ENCODE measurements at regions not wholly inside any gene's neighbourhood (a gene's known extent, or its start where the extent isn't known, plus 50 kb on each side); places are given as distances from the start of the nearest gene placed in this dataset.

DNA sequence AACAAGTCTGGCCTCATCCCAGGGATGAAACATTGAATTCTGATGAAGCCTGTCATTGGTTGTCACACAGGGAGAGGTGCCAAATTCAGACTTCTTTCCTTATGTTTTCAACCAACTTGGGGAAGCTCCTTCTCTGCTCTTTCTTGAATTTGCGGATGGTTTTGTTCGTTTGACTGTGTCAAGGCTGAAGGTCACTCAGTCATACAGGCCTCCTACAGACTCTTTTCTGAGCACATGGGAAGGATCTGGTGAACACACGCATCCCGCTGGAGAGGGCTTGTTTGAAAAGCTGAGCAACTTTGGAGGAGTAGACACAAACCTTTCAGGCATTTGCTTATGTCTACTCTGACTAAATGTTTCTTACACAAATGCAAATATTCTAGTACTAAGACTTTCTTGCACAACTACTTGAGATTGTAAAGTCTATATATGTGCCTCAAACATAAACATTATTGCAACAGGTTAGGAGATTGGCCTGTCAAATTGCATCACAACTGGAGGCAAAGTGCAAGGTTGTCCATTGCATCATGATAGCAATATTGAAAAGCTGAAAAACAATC, 151.5 kb upstream of the NR3C1 start:
- no peak for DNase-seq

DNA sequence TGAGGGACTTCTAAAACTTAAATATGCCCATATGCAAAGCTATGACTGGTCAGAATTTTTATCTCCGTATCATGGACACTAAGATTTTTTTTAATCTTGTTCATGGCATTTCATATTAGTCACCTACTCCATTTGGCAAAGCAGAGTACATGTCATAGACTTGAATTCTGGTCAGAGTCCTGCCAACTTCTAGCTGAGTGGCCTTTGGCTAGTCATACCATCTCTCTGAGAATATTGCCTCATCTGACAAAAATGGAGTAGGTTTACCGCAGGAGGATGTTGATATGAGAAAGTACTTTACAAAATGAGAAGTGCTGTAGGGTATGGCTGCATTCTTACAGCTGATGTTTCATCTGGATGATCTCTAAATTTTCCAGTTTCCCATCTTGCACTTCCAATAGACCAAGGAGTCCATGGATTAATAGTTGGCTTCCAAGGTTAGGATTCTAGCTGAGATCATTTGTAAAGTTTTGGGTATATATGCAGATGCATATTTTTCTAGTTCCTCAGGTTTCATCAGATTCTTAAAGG, 150.8 kb upstream of the NR3C1 start:
- no peak for DNase-seq

DNA sequence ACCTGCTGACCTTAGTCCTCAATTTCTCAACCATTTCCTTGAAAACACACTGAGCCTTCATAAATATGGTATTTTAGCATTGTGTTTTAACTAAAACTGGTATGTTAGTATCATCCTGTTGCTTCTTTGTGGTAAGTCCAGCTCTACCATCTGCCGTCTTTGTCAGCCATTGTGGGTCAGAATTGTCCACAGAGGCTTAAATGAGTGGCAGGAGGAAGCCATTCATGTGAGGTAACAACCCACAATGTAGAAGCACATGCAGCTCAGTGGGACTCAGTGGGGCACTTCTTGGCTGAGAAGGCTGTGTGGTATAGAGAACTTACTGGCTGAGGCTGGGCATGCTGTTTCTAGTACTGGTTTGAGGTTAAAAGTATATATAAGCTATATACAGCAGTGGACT, 149.2 kb upstream of the NR3C1 start:
- no peak for DNase-seq

DNA sequence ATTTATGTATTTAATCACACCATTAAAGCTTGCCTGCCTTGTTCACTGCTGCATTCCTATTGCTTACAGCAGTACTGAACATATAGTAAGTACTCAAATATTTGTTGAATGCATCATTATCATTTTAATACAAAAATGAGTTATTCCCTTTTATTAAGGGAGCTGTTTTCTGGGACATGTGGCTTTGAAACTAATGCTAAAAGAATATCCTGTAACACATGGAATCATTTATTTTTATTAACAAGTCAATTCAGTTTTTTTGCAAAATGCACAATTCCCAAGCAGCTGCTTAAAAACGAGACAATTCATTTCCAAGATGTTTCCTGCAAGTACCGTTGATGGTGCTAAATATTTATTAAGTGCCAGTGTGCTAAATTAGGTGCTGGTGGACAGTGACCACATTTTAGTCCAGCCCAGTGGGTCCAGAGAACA, 148.3 kb upstream of the NR3C1 start:
- no peak for DNase-seq

DNA sequence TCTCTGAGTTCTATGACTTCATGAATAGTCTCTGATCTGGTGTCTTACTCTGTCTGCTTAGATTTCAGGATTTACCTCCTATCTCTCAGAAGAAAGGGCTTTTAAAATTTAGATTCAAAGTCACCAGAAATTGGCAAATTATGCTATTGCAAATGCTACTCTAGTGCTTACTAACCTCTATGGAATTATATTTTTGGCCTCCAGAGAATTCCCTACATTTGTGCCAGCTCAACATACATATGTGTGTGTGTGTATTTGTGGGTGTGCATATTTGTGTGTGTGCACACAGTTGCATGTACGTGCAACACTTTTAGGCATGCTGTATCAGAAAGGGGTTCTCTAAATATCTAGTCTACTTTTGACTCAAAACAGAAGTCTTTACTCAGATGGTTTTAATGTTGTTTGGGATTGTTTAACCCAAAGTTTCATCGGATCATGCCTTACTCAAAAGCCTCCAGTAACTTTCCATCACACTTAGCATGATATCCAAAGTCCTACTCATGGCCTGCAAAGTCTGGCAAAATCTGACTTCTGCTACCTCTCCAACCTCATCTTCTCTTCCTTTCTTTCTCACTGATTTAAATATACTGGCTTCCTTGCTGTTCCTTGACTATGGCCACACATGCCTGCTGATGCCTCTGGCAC, 147.6 kb upstream of the NR3C1 start:
- no peak for DNase-seq

DNA sequence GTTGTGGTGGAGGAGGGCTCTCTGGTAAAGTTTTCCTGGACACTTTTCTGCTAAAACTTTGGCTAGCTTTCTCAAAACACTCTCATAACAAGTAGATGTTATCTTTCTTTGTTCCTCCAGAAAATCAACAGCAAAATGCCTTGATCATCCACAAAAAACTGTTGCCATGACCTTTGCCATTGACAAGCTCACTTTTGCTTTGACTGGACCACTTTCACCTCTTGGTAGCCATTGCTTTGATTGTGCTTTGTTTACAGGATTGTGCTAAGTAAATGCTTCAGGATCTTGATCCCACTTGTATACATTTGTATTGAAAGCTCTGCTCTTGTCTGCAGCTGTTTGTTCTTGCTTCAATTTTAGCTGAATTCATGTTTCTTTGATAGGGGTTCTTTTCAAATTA, 143.9 kb upstream of the NR3C1 start:
- no peak for DNase-seq

DNA sequence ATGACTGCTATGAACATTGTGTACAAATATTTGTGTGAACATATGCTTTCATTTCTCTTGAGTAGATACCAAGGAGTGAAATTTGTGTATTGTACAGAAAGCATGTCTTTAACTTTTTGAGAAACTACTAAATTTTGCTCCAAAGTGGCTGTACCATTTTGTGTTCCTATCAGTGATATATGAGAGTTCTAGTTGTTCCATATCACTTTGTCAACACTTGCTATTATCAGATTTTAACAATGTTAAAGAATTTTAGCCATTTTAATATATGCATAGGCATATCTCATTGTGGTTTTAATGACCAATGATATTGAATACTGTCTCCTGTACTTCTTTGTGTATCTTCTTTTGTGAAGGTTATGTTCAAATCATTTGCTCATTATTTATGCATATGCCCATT, 142.9 kb upstream of the NR3C1 start:
- no peak for DNase-seq

DNA sequence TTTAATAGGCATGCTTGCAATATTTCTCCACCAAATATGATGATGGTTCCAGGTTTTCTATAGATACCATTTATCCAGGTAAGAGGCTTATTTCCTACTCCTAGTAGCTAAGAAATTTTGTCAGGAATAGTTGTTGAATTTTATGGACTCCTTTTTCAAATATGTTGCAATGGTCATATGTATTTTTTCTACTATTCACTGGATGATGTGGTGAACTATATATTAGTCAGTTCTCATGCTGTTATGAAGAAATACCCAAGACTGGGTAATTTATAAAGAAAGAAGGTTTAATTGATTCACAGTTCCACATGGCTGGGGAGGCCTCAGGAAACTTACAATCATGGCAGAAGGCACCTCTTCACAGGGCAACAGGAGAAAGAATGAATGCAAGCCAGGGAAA, 141.1 kb upstream of the NR3C1 start:
- no peak for DNase-seq

DNA sequence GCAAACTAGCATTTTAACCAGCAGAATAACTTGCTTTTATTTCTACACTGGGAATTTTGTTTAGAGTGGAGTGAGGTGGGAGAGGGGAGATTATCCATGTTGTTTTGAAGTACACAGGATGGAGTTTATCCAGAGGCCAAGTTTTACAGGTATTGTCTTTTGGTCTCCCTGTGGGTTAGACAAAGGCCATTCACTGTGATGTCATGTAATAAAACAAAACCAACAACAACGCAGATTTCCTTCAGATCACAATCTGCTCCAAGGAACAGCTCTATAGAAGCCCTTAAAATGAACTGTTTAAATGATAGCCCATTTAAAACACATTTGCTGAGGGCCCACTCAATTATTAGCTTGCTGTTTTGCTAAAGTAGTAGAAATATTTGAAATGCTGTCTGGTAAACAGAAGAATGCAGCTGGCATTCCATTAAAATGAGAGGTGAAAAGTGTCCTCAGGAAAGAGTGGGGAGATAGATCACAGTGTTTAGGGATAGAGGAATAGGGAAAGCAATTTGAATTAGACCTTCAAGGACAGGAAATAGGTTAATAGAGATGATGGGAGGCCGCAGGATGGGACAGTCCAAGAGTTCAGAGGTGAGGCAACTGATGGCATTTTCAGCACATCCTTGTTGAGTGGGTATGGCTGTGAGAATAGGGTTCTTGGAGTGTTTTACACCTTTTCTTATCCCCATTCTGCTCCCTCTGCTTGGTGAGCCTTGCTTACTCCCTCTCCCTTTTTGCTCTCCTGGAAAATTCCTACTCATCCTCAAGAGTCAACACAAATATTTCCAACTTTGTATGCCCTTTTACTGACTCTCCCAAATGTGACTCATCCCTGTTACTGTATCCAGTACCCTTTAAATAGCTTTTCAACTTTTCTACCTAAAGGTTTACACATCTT, 140.1 kb upstream of the NR3C1 start:
- DNase-seq, result no peak

DNA sequence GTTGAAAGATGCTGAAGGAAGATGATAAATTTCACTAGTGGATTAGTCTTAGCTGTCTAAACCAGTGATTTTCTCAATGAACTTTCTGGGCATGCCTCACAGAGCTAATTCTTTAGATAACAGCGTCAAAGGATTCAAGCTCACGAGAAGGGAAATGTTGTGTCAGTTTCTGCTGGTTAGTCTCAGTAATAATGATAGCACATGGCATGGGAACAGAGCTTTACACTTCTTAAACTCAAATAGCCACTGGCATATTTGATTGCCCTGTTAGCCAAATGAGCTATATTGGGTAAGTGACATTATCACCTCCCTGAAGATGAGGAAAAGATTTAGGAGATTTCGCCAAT, 139.3 kb upstream of the NR3C1 start:
- DNase-seq, result no peak

DNA sequence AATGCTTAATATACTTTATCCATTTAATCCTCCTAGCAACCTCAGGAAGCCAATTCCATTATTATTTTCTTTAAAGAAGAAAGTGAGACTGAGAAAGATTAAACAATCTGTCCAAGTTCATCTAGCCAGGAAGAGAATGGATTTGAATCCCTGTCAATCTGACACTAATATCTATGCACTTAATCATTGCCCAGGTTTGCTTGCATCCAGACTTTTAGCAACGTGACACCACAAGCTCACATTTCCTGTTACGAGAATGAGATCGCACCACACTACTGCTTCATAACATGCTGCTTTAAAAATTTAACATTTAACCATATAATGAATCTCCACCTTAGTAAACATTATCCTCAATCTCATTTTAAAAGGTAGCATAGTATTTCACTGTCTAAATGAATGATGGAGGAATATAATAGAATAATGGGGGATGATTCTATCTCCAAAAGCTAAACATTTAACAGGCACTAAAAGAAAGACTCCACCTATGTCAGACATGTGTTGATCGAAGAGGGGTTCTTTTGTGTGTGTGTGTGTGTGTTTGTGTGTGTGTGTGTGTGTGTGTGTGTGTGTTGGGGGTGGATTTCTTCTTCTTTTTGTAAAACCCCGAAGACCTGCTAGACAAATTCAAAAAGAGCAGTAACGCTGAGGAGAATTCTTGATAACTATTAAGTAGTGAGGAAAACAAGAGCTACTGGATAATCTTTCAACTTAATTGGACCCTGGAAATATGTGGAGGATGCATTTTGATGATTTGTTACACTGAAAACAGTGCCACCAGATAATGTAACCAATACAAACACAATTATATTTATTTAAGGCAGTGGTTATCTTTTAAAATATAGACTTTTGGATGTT, 138.7 kb upstream of the NR3C1 start:
- no peak for DNase-seq

DNA sequence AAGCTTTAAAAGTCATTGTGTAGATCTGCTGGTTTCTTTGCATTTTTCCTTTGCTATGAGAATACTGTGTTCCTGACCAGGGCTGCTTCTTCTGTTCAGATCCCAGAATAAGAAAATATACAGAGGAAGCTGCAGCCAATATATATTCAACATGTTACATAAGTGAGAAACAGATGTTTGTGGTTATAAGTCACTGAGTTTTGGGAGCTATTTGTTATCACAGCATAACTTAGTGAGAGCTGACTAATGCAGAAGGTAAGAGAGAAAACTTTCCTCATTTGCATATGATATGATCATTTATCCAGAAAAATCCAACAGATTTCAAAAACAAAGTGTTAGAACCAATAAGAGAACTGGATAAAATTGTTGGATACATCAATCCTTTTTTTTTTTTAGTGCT, 136.3 kb upstream of the NR3C1 start:
- no peak for DNase-seq

DNA sequence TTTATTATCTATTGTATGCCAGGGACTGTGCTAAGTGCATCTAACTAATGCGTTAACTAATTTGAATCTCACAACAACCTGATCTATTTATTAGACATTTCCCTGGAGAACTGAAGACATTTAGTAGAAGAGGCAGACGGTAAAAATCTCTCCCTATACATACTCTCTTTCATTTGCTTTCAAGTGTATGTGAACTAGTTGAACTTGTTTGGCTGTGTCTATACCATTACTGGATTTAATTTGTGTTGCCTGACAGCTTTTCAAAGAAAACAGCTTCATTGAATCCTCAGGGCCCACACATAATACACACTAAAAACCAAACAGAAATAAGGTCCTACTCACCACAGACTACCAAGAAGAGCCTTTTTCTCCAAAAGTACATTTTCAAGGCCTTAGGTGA, 133.6 kb upstream of the NR3C1 start:
- no peak for DNase-seq

DNA sequence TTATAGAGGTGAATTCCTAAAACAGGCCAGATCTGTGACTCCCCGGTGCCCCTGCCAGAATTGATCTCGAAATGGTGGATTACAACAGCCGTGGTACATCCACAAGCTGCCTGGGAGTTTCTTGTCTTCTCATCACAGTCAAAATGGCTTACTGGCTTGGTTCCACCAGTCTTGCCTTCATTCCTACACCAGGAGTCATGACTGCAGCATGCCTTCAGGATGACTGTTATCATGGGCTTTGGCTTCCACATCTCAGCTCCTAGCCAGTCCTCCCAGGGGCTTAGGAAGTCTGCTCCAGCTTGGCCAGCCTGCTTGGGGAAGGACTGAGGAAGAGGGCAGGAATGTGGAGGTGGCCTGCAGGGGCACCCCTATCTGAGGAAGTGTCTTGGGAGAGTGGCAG, 132.9 kb upstream of the NR3C1 start:
- no peak for DNase-seq

DNA sequence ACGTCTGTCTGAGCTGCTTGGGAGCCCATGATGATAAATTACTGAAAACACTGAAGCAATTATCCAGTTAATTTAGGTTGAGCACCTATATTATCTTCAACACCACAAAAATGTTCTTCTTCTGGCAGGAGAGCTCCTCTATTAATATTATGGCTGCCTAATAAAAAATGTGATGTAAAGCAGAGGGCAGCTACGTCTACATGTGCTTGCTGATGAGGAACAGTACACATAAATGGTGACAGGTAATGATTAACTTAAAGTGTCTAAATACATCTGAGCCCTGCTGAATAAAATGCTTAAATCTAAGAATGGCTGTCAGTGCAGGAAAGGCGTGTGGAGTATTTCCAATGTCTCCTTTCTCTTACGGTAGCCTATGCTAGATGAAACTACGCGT, 131.3 kb upstream of the NR3C1 start:
- DNase-seq, result no peak

DNA sequence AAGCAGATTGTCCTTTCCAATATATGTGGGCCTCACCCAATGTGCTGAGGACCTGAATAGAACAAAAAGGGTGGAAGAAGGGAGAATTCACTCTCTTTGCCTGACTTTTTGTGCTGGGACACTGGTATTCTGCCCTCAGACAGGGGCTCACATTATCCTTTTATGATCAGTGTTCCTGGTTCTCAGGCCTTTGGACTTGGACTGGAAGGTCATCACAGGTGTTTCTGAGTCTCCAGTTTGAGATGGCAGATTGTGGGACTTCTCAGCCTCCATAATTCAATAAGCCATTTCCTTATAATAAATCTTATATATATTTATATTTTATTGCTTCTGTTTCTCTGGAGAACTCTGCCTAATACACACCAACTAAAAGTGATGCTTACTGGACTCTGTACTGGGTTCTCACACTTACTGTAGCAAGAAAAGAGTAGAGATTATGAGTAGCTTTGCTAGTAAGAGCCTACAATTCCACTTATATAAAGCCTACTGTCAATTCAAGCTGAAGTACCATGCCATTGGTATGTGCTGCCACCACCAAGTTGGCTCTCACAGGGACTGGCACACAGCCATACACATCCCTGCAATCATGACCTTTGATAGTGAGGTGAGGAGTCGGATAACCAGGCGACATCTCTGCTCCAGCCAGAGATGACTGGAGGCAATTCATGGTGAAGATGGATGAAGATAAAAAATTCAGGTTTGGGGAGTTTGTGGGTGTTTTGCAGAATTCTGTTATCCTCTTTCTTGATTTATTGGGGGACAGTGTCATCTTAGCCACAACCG, 130.7 kb upstream of the NR3C1 start:
- DNase-seq, result no peak

DNA sequence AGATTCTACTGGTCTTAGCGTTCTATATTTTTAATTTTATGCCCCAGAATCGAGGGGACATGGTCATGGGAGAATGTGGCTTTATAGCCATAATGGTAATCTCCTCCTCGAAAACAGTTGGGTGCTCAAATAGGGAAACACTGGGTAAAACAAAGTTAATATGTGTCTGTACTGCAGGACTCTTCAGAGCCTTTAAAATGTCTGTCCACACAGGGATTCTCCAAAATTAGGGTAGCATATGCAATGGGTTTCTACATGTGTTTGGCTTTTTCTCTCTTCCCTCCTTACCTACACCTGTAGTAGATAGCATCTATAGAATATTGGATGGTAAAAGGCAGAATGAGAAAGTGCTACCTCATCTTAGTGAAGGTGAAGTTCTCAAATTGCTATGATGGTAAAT, 130.0 kb upstream of the NR3C1 start:
- no peak for DNase-seq

DNA sequence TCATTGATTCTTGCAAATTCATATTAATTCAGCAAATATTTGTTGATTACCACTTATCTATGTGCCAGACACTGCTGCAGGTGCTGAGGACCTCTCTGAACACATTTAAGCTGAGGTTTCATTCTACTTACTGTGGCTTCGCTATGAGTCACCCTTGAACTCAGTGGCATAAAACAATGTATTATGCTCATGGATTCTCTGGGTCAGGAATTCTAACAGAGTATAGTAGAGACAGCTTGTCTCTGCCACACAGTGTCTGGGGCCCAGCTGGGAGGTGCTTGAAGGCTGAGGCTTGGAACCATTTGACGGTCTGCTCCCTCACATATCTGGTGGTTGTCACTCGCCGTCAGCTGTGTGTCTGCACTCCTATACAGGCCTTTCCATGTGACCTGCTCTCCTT, 124.3 kb upstream of the NR3C1 start:
- no peak for DNase-seq

DNA sequence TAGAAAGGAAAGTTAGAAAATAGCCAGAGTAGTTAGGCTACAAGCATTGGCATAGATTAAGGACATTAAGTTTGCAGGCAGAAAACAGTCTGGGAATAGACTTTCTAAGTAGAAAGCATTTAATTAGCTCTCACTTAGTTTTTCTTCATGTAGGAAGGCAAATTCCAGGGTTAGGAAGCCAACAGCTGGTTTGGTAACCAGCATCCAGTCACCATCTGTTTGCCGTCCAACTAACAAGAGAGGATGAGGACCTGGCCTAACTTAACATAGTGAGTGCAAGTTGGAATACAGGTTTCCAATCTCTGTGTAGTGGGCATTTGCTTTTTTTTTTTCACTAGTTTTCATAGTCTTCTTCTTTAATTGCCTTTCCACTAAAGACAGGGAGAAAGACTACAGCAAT, 121.7 kb upstream of the NR3C1 start:
- DNase-seq, result no peak

DNA sequence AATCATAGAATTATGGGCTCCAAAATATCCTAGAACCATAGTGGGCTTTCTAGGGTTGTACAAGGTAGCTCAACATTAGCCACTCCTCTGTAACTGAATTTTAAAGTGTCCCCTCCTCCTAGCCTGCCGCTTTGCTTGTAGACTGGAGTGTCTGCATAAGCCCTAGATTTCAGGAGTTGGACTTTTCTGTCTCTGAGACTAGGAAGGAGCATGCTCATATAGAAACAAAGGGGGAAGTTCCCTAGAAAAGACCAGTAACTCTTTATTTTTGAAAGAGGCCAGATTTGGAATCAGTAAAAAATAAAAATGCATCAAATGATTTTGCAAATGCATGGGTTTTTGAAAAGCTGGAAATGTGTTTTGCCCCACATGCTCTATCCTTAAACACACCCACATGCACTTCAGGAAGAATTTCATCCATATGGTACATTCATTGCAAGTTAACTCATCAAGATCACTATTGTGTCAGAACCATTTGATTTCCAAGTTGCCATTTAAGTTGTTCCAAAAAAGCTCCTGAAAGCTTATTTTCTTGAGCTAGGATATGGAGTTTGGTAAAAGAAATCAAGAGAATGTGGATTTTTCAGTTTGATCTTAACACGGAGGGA, 121.0 kb upstream of the NR3C1 start:
- no peak for DNase-seq

DNA sequence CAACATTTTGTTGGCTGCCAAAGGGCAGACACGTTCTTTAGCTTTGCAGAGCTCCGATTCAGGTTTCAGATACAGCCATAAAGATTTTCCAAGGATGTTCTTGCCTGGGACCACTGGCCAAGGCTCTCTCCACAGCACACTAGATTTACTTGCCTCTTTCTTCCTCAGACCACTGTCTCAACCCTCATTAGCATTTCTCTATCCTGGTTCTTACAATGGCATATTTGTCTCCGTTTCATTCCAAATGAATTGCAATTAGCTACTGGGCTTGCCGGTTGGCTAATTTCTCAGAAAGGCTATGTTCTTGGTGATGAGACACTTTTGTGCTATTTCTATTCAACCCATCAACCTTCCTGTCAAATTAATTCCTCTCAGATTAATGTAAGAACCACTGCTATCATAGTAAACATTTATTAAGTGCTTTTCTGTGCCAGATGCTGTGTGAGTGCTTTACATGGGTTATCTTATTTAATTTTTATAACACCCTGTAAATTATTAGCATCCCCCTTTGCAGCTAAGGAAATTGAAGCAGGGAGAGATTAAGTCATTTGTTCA, 118.4 kb upstream of the NR3C1 start:
- no peak for DNase-seq

DNA sequence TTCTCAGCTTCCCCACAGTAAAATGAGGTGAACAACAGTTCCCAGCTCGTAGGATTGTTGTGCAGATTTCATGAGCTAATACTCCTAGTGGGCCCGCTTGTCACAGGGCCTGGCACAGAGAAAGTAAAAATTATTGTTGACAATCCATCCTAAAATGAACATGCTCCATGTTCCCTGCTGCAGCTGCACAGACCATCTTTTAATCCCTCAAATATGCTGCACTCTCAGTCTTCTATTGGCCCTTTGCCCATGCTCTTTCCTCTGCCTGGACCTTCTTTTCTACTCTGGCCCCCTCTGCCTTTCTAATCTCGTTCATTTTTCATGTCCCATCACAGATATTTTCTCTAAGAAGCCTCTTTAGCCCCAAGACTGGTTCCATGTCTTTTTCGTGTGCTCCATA, 117.7 kb upstream of the NR3C1 start:
- no peak for DNase-seq
